H1 (cell line): ENCODE measurements at regions not wholly inside any gene's neighbourhood (a gene's known extent, or its start where the extent isn't known, plus 50 kb on each side); places are given as distances from the start of the nearest gene placed in this dataset.

Source experiments
- CTCF ChIA-PET: fragments of 300-600 bp; sonication (Branson Sonifier 250); formaldehyde crosslinking; loops from one replicate; lab custom pipeline; 2021; ENCODE audit not compliant: partially characterized antibody; lab: Charles Lee
- POLR2A ChIA-PET: fragments of 300-600 bp; sonication (Branson Sonifier 250); formaldehyde crosslinking; loops from one replicate; lab custom pipeline; 2021; ENCODE audit warnings: inconsistent platforms; ENCODE audit not compliant: partially characterized antibody; lab: Charles Lee
- DNase-seq, 2 experiments: peaks; one replicate each; pipeline versions ENCODE4 v3.0.0 to v3.0.0-alpha.2; 2010 to 2022; ENCODE audit warnings: low spot score in 2 of 2, low read depth in 1 of 2, mixed read lengths in 1 of 2
- FAIRE-seq: peaks from 2 replicates; lab custom pipeline; 2011; peaks lifted over from hg19 to GRCh38; lab: Jason Lieb, UNC
- H2AFZ ChIP-seq: 2 replicates; pipeline ENCODE4 v1.8.1; 2012; ENCODE audit warnings: low read length, inconsistent platforms
- H2AK5ac ChIP-seq: 2 replicates; pipeline ENCODE4 v1.6.1; 2013; ENCODE audit warnings: low read depth, low read length
- H2BK120ac ChIP-seq: replicated peaks from 2 replicates; pipeline ENCODE3; 2013; ENCODE audit warnings: low read depth, low read length, inconsistent platforms
- H2BK12ac ChIP-seq: 2 replicates; pipeline ENCODE4 v1.6.1; 2013; ENCODE audit warnings: low read depth, low read length
- H2BK15ac ChIP-seq: 2 replicates; pipeline ENCODE4 v1.6.1; 2013; ENCODE audit warnings: low read length
- H2BK20ac ChIP-seq: 2 replicates; pipeline ENCODE4 v1.6.1; 2013; ENCODE audit warnings: low read length
- H2BK5ac ChIP-seq: 2 replicates; pipeline ENCODE4 v1.6.1; 2013; ENCODE audit warnings: low read depth, low read length
- H3K14ac ChIP-seq: 2 replicates; pipeline ENCODE4 v1.6.1; 2013; ENCODE audit warnings: inconsistent platforms; ENCODE audit not compliant: insufficient read length
- H3K18ac ChIP-seq: 2 replicates; pipeline ENCODE4 v1.6.1; 2013; ENCODE audit warnings: low read length; ENCODE audit errors: extremely low read depth
- H3K23ac ChIP-seq: 2 replicates; pipeline ENCODE4 v1.6.1; 2013; ENCODE audit warnings: inconsistent platforms; ENCODE audit not compliant: insufficient read length
- H3K23me2 ChIP-seq: 2 replicates; pipeline ENCODE4 v1.6.1; 2013; ENCODE audit warnings: low read depth, low read length
- H3K27ac ChIP-seq: 2 replicates; pipeline ENCODE4 v1.6.1; 2011; ENCODE audit warnings: low read depth, low read length, inconsistent platforms
- H3K27me3 ChIP-seq, 4 experiments: replicated peaks in 1 of 4; 1 replicate in 1 of 4; 2 replicates in 3 of 4; pipeline versions ENCODE4 v1.6.1 to v1.8.1; 2011 to 2013; ENCODE audit warnings: low read length in 3 of 4, mild to moderate bottlenecking in 3 of 4, inconsistent platforms in 2 of 4, mixed read lengths in 2 of 4, moderate library complexity in 1 of 4; ENCODE audit not compliant: control insufficient read depth in 3 of 4, insufficient read depth in 3 of 4; ENCODE audit errors: extremely low read depth in 1 of 4
- H3K36me3 ChIP-seq, 4 experiments: 2 replicates each; pipeline versions ENCODE4 v1.6.1 to v1.8.1; 2011 to 2013; ENCODE audit warnings: mild to moderate bottlenecking in 4 of 4, low read length in 3 of 4, moderate library complexity in 2 of 4, control low read depth in 1 of 4, inconsistent platforms in 1 of 4; ENCODE audit not compliant: insufficient read depth in 4 of 4, control insufficient read depth in 2 of 4
- H3K4ac ChIP-seq: replicated peaks from 2 replicates; pipeline ENCODE3; 2013; ENCODE audit warnings: low read length, low read depth, mixed read lengths, inconsistent platforms; ENCODE audit not compliant: insufficient read length
- H3K4me1 ChIP-seq, 4 experiments: replicated peaks in 1 of 4; 1 replicate in 1 of 4; 2 replicates in 3 of 4; pipeline versions ENCODE4 v1.6.1 to v1.8.1; 2011 to 2013; ENCODE audit warnings: low read length in 3 of 4, inconsistent platforms in 2 of 4, mixed read lengths in 1 of 4; ENCODE audit not compliant: insufficient read depth in 4 of 4, control insufficient read depth in 3 of 4
- H3K4me2 ChIP-seq, 2 experiments: 2 replicates each; pipeline versions ENCODE4 v1.6.1 to v1.8.1; 2011 to 2013; ENCODE audit warnings: low read depth in 2 of 2, low read length in 2 of 2, control low read depth in 1 of 2, inconsistent platforms in 1 of 2, mild to moderate bottlenecking in 1 of 2; ENCODE audit not compliant: insufficient read depth in 1 of 2
- H3K4me3 ChIP-seq, 4 experiments: fragments of 200-600, 300-600 bp in 1 of 4; sonication (generic), shearing (Covaris generic), sonication (Bioruptor Twin) in 1 of 4; 2 replicates each; pipeline versions ENCODE4 v1.5.1 to v1.8.1; 2011 to 2016; ENCODE audit warnings: low read length in 4 of 4, low read depth in 3 of 4, control low read depth in 2 of 4, inconsistent platforms in 2 of 4, mild to moderate bottlenecking in 2 of 4, mixed read lengths in 1 of 4, moderate library complexity in 1 of 4; ENCODE audit not compliant: insufficient read depth in 2 of 4; ENCODE audit errors: extremely low read depth in 1 of 4
- H3K56ac ChIP-seq: replicated peaks from 2 replicates; pipeline ENCODE3; 2013; ENCODE audit warnings: low read depth, mild to moderate bottlenecking, mixed read lengths, low read length, inconsistent platforms; ENCODE audit not compliant: insufficient read length
- H3K79me1 ChIP-seq: 2 replicates; pipeline ENCODE4 v1.6.1; 2013; ENCODE audit warnings: low read depth, low read length, control low read depth
- H3K79me2 ChIP-seq, 2 experiments: 2 replicates each; pipeline versions ENCODE4 v1.6.1 to v1.8.1; 2012 to 2013; ENCODE audit warnings: low read length in 2 of 2, mild to moderate bottlenecking in 2 of 2, inconsistent platforms in 1 of 2; ENCODE audit not compliant: insufficient read depth in 2 of 2, control insufficient read depth in 1 of 2
- H3K9ac ChIP-seq, 4 experiments: replicated peaks in 1 of 4; 1 replicate in 1 of 4; 2 replicates in 3 of 4; pipeline versions ENCODE4 v1.6.1 to v1.8.1; 2011 to 2013; ENCODE audit warnings: low read depth in 3 of 4, low read length in 3 of 4, control low read depth in 2 of 4, mild to moderate bottlenecking in 2 of 4, moderate library complexity in 2 of 4, inconsistent platforms in 1 of 4; ENCODE audit errors: extremely low read depth in 1 of 4
- H3K9me3 ChIP-seq, 2 experiments: 2 replicates each; pipeline versions ENCODE4 v1.6.1 to v1.8.1; 2012 to 2013; ENCODE audit warnings: mild to moderate bottlenecking in 2 of 2, moderate library complexity in 2 of 2, control low read depth in 1 of 2, inconsistent platforms in 1 of 2, low read depth in 1 of 2, low read length in 1 of 2, mixed read lengths in 1 of 2; ENCODE audit not compliant: insufficient read depth in 2 of 2
- H4K20me1 ChIP-seq, 2 experiments: replicated peaks in 1 of 2; 2 replicates each; pipeline versions ENCODE3 to v1.8.1; 2011 to 2013; ENCODE audit warnings: inconsistent platforms in 2 of 2, low read length in 2 of 2, mild to moderate bottlenecking in 1 of 2; ENCODE audit not compliant: insufficient read depth in 2 of 2, control insufficient read depth in 1 of 2
- H4K5ac ChIP-seq: 2 replicates; pipeline ENCODE4 v1.6.1; 2013; ENCODE audit warnings: low read length, low read depth, mixed read lengths, inconsistent platforms; ENCODE audit not compliant: insufficient read length
- H4K8ac ChIP-seq: 2 replicates; pipeline ENCODE4 v1.8.0; 2013; ENCODE audit warnings: mild to moderate bottlenecking, moderate library complexity, low read length, inconsistent platforms; ENCODE audit not compliant: insufficient read depth; ENCODE audit errors: extremely low read depth
- H4K91ac ChIP-seq: replicated peaks from 2 replicates; pipeline ENCODE3; 2013; ENCODE audit warnings: low read length, mixed read lengths, inconsistent platforms; ENCODE audit not compliant: insufficient read length
- JUND ChIP-seq: IDR thresholded peaks from 2 replicates; pipeline ENCODE4 v1.6.1; 2011; ENCODE audit warnings: mild to moderate bottlenecking, improper control_type of control experiment, low read length
- MAFK ChIP-seq: IDR thresholded peaks from 2 replicates; pipeline ENCODE4 v1.6.1; 2012; ENCODE audit warnings: low read depth, mild to moderate bottlenecking, improper control_type of control experiment, low read length
- WGBS, 2 experiments: shearing (Covaris generic) in 1 of 2; methylation state at CpG; one replicate each; pipeline versions ENCODE4 v1.1.6 to v1.1.7; 2013 to 2015; ENCODE audit warnings: low lambda C conversion rate in 2 of 2, mixed read lengths in 2 of 2, inconsistent platforms in 1 of 2, low coverage in 1 of 2, missing lambda C conversion rate in 1 of 2; ENCODE audit not compliant: insufficient replicate concordance in 2 of 2, insufficient coverage in 1 of 2, insufficient read length in 1 of 2; ENCODE audit errors: extremely low coverage in 1 of 2, missing lambda C conversion rate in 1 of 2; 5-methylcytosine and 5-hydroxymethylcytosine counted together
- TF ChIP-seq, protein P1 (sequence below): IDR thresholded peaks from 2 replicates; pipeline ENCODE4 v1.6.1; 2011; ENCODE audit warnings: low read depth, mild to moderate bottlenecking, low read length; ENCODE audit not compliant: insufficient read depth

DNA sequence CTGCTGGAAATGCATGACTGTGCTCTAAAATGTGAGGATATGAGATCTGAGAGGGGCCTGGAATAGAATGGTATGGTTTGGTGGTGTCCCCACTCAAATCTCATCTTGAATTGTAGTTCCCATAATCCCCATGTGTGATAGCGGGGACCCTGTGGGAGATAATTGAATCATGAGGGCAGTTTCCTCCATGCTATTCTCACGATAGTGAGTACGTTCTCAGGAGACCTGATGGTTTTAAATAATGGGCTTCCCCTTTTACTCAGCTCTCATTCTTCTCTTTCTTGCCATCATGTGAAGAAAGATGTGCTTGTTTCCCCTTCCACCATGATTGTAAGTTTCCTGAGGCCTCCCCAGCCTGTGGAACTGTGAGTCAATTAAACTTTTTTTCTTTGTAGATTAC, 133.6 kb upstream of the ADAMTS16 start:
- Histone ChIP-seq H3K14ac (no peak overlapping the region), H3K4ac (no peak overlapping the region), H2BK20ac (no peak overlapping the region), H4K91ac (no peak overlapping the region), H3K4me1 (no peaks in the 10 kb centered on the region), H2BK120ac (no peak overlapping the region), H2BK12ac (no peak overlapping the region), H3K27me3 (no peaks in the 10 kb centered on the region), H2BK15ac (no peak overlapping the region), H4K8ac (no peak overlapping the region), H3K4me2 (no peak overlapping the region), H3K79me1 (no peaks in the 10 kb centered on the region), H3K56ac (no peak overlapping the region), H3K9ac (no peak overlapping the region), H2BK5ac (no peak overlapping the region), H3K18ac (no peak overlapping the region), H3K9me3 (no peaks in the 10 kb centered on the region), H2AK5ac (no peak overlapping the region), H3K36me3 (no peaks in the 10 kb centered on the region), H2AFZ (no peak overlapping the region), H4K20me1 (no peaks in the 10 kb centered on the region), H3K4me3 (no peak overlapping the region), H3K23me2 (no peaks in the 10 kb centered on the region), H3K79me2 (no peaks in the 10 kb centered on the region), H4K5ac (no peak overlapping the region), H3K27ac (no peak overlapping the region), H3K23ac (no peak overlapping the region)
- no peak for DNase-seq
- CTCF ChIA-PET: no interaction called here
- POLR2A ChIA-PET: no interaction called here
- FAIRE-seq: no peak
- WGBS, 2 experiments: 81% methylated on average over 3 of the region's 3 CpGs; no CpG with 5 or more reads in 1 of the 2 experiments
- TF ChIP-seq MAFK (no peak), JUND (no peak)
- TF ChIP-seq, protein P1, sequence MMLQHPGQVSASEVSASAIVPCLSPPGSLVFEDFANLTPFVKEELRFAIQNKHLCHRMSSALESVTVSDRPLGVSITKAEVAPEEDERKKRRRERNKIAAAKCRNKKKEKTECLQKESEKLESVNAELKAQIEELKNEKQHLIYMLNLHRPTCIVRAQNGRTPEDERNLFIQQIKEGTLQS: no peak
